Retinal pigment epithelial cell (primary cell): ENCODE measurements at regions not wholly inside any gene's neighbourhood (a gene's known extent, or its start where the extent isn't known, plus 50 kb on each side); places are given as distances from the start of the nearest gene placed in this dataset.

ENCODE experiments used
- DNase-seq: peaks from one replicate; pipeline ENCODE4 v3.0.0-alpha.2; 2010; ENCODE audit warnings: low read depth
- H3K4me3 ChIP-seq: 2 replicates; pipeline ENCODE4 v1.5.1; 2011; ENCODE audit warnings: mild to moderate bottlenecking, low read length, control low read depth, moderate library complexity
- CTCF ChIP-seq: conservative IDR thresholded peaks from 2 replicates; pipeline ENCODE4 v1.5.1; 2011; ENCODE audit warnings: low read depth, low read length, control low read depth, inconsistent platforms

- H3K4me3 ChIP-seq, result no peak overlapping the region
- TF ChIP-seq CTCF, result no peak
- no peak for DNase-seq
Observed at GRCh38 chr10:63717027-63717715, 196.0 kb downstream of the REEP3 start.

GRCh38 chr10:63718006-63718405, 196.8 kb downstream of the REEP3 start:
- no peak for DNase-seq
- no peak for TF ChIP-seq CTCF
- no peak overlapping the region for H3K4me3 ChIP-seq

GRCh38 chr10:63718421-63718820, 197.2 kb downstream of the REEP3 start:
- H3K4me3 ChIP-seq, result no peak overlapping the region
- no peak for DNase-seq
- TF ChIP-seq CTCF, result no peak

- no peak for TF ChIP-seq CTCF
- peak; percentile 37 for DNase-seq
- no peak overlapping the region for H3K4me3 ChIP-seq
Observed at GRCh38 chr10:63719226-63719856, 198.1 kb downstream of the REEP3 start.

- DNase-seq, result peak; percentile 24
- no peak overlapping the region for H3K4me3 ChIP-seq
- TF ChIP-seq CTCF, result peak; percentile 94
Observed at GRCh38 chr10:63720072-63720537, 198.9 kb downstream of the REEP3 start.

- TF ChIP-seq CTCF, result no peak
- DNase-seq, result no peak
- no peak overlapping the region for H3K4me3 ChIP-seq
Observed at GRCh38 chr10:63720676-63721075, 199.5 kb downstream of the REEP3 start.

- TF ChIP-seq CTCF, result no peak
- DNase-seq, result peak; percentile 34
Observed at GRCh38 chr10:63722537-63722936, 201.3 kb downstream of the REEP3 start.

More at GRCh38 chr10:63722537-63722936, 201.3 kb downstream of the REEP3 start:
- no peak overlapping the region for H3K4me3 ChIP-seq
